Astrocyte of the spinal cord (primary cell): ENCODE measurements at regions not wholly inside any gene's neighbourhood (a gene's known extent, or its start where the extent isn't known, plus 50 kb on each side); places are given as distances from the start of the nearest gene placed in this dataset.
A peak's percentile ranks its signal among the peaks of the same experiment; 100 is the strongest.

ENCODE experiments used
- DNase-seq: peaks from one replicate; pipeline ENCODE4 v3.0.0; 2011; ENCODE audit warnings: low read depth, low spot score
- H3K4me3 ChIP-seq: 2 replicates; pipeline ENCODE4 v1.5.1; 2011; ENCODE audit warnings: low read depth, mild to moderate bottlenecking, low read length, moderate library complexity
- CTCF ChIP-seq: IDR thresholded peaks from 2 replicates; pipeline ENCODE4 v1.5.1; 2012; ENCODE audit warnings: low read depth, mild to moderate bottlenecking, low read length, inconsistent platforms
- in situ Hi-C: cut with HindIII; loops from 2 replicates; pipeline ENCODE4 v1.10.0; 2017; ENCODE audit warnings: low sequenced_read_pairs

GRCh38 chr5:160175438-160176218, 53.7 kb upstream of the FABP6 start:
- TF ChIP-seq CTCF: no peak
- no peak overlapping the region for H3K4me3 ChIP-seq

GRCh38 chr5:160174780-160175437, 54.4 kb upstream of the FABP6 start:
- in situ Hi-C loops: no loop called here
- no peak for TF ChIP-seq CTCF
- peak; percentile 25 for DNase-seq
- H3K4me3 ChIP-seq: no peak overlapping the region

More at GRCh38 chr5:160175438-160176218, 53.7 kb upstream of the FABP6 start:
- in situ Hi-C loops: no loop called here
- DNase-seq: peak; percentile 36

GRCh38 chr5:160174290-160174689, 55.0 kb upstream of the FABP6 start:
- in situ Hi-C loops: no loop called here
- no peak for TF ChIP-seq CTCF
- no peak overlapping the region for H3K4me3 ChIP-seq
- DNase-seq: no peak

- in situ Hi-C loops: no loop called here
- H3K4me3 ChIP-seq: no peak overlapping the region
- DNase-seq: no peak
- no peak for TF ChIP-seq CTCF
These were observed 52.4 kb upstream of the PWWP2A start for GRCh38 chr5:160171666-160172065.

- H3K4me3 ChIP-seq: no peak overlapping the region
- peak; percentile 80 for DNase-seq
- in situ Hi-C loops: no loop called here
- TF ChIP-seq CTCF: no peak
These were observed 50.1 kb upstream of the PWWP2A start for GRCh38 chr5:160169326-160169725.
